ENCODE measurements at regions not wholly inside any gene's neighbourhood (a gene's known extent, or its start where the extent isn't known, plus 50 kb on each side); places are given as distances from the start of the nearest gene placed in this dataset.

DNA sequence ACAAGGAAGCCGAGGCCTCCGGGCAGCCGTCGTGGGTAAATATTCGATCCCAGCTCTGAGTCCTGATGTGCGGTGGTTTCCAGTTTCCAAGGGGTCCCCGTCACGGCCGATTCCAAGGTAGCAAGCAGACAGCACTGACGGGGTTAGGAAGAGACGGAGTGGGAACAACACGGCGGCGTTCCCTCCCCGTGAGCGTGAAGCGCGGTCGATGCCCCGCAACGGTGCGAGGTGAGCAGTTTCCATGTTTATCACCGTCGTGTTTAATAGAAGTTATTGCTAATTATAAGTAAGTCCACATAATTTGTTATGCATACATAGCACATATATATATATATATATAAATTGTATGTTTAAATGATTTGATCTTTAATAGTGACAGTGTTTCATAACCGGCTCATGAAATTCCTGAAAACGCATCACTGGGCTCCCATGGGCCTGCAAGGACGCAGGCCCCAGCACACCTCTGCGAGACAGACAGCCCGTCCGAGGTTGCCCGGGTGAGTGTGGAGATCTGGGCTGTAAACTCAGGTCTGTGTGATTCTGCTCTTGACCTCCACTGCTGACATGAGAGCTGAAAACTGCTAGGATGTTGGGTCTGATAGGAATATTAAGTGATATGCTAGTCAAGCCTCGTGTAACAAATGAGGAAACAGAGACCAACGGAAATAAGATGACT lies 243.5 kb upstream of the SALL3 start:
- DNase-seq: no peak

- DNase-seq: no peak
These were observed 242.4 kb upstream of the SALL3 start for GRCh38 chr18:78737006-78737915.

GRCh38 chr18:78738076-78738690 lies 241.4 kb upstream of the SALL3 start:
- DNase-seq: no peak

GRCh38 chr18:78739115-78739514 lies 240.5 kb upstream of the SALL3 start:
- DNase-seq: no peak

DNA sequence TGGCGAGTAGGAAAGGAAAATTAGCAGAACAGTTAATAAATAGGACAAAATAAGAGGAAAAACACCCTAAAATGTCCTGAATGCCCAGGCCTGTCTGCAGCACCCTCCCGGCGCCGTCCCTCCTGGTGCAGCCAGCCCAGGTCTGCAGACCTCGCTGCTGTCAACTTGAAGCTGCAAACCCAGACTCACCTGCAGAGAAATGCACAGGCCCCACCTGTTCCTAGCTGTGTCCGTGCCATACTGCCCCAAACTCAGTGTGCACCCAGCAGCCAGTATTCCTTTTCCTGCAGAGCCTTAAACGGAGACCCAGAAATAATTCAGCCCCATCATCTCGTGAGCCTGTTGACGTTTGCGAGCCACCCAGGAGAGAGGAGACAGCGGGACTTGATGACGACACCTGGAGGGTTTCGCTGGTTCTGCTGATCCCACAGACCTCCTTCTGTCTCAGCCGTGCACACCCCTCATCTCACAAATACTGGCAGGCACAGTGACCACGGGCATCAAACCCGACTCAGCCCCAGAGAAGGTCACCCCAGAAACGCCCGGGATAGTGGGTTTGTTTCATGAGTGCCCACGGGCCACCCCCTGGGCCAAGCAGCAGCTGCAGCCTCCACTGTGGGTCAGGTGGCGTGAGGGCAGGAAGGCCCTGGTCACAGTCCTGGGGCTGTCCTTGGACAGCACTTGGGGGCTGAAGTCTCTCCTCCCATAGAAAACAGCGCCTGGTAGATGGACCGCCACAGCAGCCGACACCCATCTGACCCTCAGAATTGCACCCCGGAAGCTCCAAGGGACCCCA lies 239.5 kb upstream of the SALL3 start:
- no peak for DNase-seq

DNA sequence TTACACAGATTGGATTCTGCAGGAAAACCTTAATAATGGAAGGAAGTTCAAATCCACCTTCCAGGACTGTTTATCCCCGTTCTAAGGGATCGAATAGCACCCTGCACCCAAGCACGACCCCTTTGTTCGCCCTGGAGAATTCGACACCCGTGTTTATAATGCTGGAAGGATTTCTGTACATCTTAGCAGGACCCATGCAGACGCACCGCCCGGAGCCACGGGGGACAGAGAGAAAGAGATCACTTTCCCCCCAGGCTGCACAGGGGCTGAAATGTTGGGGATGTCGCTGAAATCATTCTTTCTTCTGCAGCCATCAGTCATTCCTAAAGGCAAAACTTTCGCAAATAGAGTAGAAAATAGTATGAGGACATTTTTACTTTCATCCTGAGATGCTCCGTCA lies 238.7 kb upstream of the SALL3 start:
- DNase-seq: no peak

DNA sequence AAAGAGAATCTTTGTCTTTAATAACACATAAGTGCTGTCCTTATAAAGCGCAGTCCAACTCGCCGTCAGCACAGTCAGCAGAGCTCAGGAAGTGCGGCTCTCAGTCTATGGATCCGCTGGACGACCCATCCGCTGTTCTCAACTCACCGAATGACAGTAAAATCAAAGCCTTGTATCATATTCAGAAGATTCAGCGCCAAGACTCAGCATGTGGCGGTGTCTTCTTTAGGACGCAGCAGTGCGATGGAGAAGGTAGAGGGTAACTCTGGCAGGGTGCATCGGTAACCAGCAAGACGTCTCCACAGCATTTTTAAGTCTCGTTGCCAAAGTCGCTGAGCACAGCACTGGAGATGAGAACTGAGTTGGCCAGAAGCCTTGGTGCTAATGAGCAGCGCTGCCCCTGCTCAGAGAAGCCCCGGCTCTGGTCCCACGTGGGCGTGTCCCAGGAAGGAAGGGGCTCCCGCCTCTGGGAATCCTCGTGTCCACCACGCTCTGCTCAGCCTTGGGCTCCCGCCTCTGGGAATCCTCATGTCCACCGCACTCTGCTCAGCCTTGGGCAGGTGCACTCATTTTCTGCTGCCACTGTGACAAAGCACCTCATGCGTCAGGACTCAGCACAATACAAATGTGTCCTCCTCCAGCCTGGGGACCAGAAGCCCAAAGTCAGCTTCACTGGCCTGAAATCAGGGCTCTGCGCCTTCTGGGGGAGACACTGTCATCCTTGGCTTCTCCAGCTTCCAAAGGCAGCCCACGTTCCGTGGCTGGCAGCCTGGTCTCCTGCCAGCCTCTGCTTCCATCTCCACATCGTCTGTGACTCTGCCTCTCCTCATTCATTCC lies 238.0 kb upstream of the SALL3 start:
- DNase-seq: no peak

- DNase-seq: no peak
These were observed 237.3 kb upstream of the SALL3 start for GRCh38 chr18:78742218-78742745.

GRCh38 chr18:78743078-78743477 lies 236.5 kb upstream of the SALL3 start:
- DNase-seq: no peak

DNA sequence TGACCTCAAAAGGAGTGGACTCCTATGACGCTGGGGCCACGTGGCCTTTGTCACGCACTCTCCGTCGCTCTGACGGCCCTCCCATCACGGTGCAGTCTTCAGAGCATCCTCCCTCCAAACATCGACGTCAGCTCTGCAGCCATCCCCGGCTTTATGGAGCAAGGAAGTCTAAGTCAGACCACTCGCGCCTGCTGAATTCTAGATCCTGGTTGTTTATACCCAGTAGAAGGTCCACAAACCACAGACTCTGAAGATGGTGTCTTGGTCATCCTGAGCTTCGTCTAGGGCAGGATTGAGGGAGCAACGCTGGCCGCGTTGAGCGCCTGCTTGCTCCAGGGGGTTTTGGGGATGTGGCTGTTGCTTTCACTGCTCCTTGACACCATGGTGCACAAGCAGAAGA lies 228.0 kb upstream of the SALL3 start:
- no peak for DNase-seq

DNA sequence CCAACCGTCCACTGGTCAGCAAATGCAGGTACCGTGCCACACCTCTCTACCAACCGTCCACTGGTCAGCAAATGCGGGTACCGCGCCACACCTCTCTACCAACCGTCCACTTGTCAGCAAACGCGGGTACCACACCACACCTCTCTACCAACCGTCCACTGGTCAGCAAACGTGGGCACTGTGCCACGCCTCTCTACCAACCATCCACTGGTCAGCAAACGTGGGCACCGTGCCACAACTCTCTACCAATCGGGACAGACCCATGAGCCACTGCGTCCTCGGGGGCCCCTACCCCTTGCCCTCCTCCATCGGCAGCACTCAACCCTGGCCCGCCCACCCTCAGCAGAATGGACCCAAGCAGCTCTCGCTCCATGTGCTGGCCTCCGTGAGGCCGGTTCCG lies 226.4 kb upstream of the SALL3 start:
- DNase-seq: no peak

GRCh38 chr18:78754311-78755043 lies 225.1 kb upstream of the SALL3 start:
- DNase-seq: no peak

DNA sequence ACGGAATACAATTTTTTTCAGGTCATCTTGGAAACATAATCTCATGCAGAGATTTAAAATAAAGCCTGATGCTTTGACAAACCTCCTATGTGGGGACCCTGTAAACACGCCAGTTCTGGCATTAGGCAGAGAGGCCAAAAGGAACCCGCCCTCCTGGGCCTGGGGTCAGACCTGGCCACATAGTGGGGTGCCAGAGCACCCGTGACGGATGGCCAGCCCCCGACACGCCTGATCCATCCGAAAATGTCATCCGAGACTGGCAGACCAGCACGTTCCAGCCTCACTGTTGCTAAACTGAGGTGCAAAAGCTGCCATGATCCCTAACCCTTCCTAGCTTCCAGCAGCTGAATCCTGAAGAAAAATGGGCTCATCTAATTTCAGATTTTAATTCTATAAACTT lies 222.6 kb upstream of the SALL3 start:
- no peak for DNase-seq

DNA sequence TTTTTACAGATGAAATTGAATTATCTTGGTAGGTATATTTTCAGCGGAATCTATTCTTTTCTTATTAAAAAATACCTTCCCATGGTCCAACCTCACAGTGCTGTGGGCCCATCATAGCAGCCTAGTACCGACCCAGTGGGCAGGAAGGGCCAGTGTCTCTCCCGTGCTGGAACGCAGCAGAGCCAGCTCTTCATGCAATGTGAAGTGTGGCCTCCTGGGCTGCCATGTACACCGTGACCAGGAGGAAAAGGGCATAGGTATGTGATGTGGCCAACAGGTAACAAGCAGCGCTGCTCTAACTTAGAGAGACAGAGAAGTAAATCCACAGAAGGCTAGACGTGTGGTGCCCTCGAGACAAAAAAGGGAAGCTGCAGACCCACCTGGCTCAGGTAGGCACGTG lies 221.1 kb upstream of the SALL3 start:
- DNase-seq: no peak

GRCh38 chr18:78762753-78763152 lies 216.9 kb upstream of the SALL3 start:
- DNase-seq: no peak

GRCh38 chr18:78764544-78764943 lies 215.1 kb upstream of the SALL3 start:
- no peak for DNase-seq

DNA sequence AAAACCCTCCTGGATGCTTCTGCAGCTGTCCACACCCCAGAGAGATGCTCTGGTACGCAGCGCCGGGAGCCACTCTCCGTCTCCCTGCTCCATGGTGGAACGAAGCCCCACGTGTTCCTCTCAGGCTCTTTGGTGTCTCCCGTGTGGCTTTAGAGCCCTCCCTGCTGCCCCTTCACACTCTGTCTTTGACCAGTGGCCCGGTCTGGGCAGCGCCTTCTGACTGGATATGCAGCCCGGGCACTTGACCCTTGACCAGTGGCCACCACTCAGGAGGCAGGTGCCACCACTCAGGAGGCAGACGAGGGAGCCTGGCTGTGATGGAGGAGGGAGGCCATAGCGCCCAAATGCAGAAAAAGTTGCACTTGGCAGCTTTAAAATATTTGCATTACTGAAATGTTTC lies 214.5 kb upstream of the SALL3 start:
- no peak for DNase-seq

GRCh38 chr18:78765637-78766281 lies 213.9 kb upstream of the SALL3 start:
- no peak for DNase-seq

DNA sequence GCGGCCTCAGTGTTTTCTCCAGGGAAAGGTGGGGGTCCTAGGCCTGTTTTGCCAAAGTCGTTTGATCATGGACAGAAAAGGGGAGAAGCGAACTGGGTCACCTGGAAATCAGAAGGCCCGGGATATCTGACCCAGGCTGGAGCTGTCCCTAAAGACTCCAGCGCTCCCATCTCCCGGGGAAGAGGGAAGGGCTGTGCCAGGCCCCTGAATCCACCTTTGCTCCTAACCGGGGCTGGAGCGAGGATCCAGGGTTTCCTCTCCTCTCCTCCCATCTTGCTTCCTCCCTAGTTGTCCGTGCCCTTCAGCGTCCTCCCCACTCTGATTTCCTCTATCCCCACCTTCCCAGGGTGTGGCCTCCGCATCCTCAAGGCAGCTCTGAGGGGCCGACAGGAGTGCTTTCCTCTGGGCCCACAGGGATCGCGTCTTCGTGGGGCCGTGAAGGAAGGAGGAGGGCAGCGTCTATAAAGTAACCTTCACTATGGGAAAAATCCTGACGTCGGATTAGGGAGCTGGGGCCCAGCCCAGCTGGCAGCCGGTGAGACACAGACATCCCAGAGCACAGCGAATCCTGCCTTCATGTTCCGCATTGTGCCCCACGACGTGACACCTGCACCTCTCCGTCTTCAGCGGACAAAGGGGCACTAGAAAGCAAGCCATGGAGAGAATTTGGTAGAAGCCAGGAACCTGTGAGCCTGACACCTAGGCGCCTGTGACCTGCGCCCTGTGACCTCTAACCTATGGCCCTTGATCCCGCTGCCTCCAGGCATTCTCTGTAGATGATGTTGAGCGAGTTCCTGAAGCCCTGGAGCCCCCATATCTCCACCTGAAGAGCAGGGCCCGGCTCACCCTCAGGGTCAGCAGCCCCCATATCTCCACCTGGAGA lies 212.7 kb upstream of the SALL3 start:
- DNase-seq: no peak

- DNase-seq: no peak
These were observed 212.0 kb upstream of the SALL3 start for GRCh38 chr18:78767648-78768071.

All from DMS153 (cell line).